Left forelimb (tissue), 1 donor: ENCODE measurements at regions not wholly inside any gene's neighbourhood (a gene's known extent, or its start where the extent isn't known, plus 50 kb on each side); places are given as distances from the start of the nearest gene placed in this dataset.
"Not testable (repeated sequence)": the region's sequence is repeated elsewhere in the genome, so short reads cannot be mapped to it uniquely, and the experiment has no call there.

ENCODE experiments used
- DNase-seq: peaks from one replicate; pipeline ENCODE4 v3.0.0-alpha.2; 2018; ENCODE audit warnings: low spot score

DNA sequence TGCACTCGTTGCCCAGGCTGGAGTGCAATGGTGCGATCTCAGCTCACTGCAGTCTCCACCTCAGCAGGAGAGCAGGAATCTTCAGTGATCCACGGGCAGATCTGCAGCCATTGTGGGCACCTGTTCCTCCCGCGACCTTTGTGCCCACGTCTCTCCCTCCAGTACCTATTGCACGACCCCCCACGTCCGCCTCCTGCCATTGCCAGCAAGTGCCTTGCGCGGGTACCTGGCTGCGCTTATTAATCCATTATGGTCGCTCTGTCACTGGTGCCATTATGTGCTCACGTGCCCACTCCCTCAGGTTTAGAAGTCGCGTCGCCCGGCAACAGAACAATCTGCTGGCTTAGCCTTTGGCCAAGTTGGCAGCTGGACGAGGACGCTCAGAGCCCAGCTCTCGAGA is 146.2 kb upstream of the C1QTNF3 start:
- not testable (repeated sequence) for DNase-seq

GRCh38 chr5:34189752-34190411 is 146.9 kb upstream of the C1QTNF3 start:
- DNase-seq, result peak; percentile 69

DNA sequence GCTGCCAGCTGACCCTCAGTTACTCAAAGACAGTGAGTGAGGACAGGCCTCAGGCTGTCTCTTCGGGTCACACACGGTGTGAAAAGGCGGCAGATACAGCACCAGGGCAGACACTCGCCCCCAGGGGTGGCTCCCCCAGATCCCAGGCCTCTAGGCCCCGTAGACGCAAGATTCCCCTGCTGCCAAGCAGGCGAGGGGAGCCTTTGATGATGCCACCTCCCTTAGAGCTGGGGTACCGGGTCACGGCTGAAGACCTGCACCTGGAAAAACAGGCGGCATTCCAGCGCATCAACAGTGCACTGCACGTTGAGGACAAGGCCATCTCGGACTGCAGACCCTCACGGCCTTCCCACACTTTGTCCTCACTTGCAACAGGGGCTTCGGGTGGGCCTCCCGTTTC is 147.5 kb upstream of the C1QTNF3 start:
- DNase-seq, result peak; percentile 75

GRCh38 chr5:34191279-34191744 is 148.3 kb upstream of the C1QTNF3 start:
- peak; percentile 79 for DNase-seq

- DNase-seq, result peak; percentile 82
Observed at GRCh38 chr5:34192064-34192922, 149.3 kb upstream of the C1QTNF3 start.

- not testable (repeated sequence) for DNase-seq
Observed at GRCh38 chr5:34192923-34193262, 149.9 kb upstream of the C1QTNF3 start.

DNA sequence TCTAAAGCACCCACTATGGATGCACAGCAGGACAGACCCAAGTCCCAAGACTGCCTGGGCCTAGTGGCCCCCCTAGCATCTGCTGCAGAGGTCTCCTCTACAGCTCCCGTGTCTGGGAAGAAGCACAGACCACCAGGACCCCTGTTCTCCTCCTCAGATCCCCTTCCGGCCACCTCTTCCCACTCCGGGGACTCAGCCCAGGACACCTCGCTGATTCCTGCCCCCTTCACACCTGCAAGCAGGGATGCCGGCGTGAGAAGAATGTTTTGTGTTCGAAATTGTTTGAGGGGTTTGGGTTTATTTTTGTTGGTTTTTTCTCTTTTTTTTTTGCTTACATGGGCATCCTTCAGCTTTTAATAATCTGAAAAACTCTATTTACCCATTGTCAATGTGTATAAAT is 150.3 kb upstream of the C1QTNF3 start:
- peak; percentile 36 for DNase-seq

- DNase-seq, result not testable (repeated sequence)
Observed at GRCh38 chr5:34193804-34194203, 150.8 kb upstream of the C1QTNF3 start.

GRCh38 chr5:34196091-34196490 is 153.1 kb upstream of the C1QTNF3 start:
- not testable (repeated sequence) for DNase-seq

DNA sequence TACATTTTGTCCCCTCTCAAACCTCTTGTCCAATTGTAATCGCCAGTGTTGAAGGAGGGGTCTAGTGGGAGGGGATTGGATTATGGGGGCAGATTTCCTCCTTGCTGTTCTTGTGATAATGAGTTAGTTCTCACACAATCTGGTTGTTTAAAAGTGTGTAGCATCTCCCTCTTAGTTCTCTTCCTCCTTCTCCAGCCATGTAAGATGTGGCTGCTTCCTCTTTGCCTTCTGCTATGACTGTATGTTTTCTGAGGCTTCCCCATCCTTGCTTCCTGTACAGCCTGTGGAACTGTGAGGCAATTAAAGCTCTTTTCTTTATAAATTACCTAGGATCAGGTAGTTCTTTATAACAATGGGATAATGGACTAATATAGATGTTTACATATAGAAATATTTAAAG is 162.3 kb upstream of the C1QTNF3 start:
- not testable (repeated sequence) for DNase-seq

DNA sequence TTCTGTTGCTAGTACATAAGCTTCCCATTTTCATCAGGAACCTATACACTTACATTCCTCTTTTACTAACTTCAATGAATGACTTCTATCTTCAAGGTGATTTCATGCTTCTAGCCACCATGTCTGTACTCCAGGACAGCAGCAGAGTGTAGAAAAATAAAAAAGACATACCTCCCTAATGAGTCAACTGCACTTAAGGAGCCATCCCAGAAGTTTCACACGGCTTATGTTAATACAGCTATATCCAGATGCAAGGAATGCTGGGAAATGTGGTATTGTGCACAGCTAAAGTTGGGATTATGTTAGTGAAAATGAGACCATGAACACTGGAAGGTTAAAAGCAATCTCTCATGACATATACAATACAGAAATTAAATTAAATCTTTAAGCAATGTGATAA is 174.4 kb upstream of the C1QTNF3 start:
- DNase-seq, result not testable (repeated sequence)

DNA sequence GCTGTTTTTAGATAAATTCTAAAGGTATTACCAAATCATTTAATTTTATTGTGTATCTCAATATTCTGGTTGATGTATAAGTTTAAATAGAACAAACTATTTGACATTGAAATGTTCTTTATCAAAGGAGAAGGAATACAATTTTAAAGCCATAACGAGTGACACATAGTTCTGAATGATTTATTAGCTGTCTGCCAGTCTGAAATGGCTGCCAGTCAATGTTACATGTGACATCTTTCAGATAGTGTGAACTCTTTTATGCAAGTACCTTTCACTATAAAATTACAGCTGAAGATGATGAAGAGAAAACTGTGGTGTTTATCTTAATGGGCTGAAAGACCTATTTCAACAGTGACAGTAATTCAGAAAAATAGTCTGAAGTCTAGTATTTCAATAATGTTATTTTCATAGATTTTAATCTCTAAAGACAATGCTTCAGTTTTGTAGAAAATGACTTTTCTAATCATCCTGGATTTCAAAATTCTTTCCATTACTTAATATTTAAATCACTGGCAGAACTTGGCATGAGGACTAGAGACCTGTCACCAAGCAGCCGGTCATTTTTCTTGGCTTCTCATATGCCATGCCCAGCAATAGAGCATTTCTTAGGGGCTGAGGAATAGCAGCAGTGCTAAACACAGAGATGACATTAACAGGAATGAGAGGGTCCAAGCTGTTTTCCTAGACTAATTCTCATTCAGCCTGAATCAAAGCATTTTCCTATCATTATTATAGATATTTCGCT is 178.5 kb upstream of the C1QTNF3 start:
- not testable (repeated sequence) for DNase-seq

DNA sequence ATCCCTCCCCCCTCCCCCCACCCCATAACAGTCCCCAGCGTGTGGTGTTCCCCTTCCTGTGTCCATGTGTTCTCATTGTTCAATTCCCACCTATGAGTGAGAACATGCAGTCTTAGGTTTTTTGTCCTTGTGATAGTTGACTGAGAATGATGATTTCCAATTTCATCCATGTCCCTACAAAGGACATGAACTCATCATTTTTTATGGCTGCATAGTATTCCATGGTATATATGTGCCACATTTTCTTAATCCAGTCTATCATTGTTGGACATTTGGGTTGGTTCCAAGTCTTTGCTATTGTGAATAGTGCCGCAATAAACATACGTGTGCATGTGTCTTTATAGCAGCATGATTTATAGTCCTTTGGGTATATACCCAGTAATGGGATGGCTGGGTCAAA is 180.1 kb upstream of the C1QTNF3 start:
- DNase-seq, result not testable (repeated sequence)

DNA sequence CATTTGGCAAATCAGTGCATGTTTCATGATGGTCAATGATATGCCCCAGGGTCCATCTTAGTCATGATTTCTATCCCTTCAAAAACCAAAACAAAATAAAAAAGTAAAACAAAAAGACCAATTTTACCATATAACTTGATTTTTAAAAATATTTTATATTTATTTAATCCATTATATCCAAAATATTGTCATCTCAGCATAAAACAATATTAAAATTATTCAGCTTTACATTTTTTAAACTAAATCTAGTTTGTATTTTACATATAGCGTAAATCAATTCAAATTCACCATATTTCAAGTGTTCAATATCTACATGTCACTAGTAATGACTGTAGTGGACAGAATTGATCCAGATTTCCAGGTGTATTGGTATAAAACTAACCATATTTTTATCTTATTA is 187.4 kb upstream of the C1QTNF3 start:
- DNase-seq, result not testable (repeated sequence)

DNA sequence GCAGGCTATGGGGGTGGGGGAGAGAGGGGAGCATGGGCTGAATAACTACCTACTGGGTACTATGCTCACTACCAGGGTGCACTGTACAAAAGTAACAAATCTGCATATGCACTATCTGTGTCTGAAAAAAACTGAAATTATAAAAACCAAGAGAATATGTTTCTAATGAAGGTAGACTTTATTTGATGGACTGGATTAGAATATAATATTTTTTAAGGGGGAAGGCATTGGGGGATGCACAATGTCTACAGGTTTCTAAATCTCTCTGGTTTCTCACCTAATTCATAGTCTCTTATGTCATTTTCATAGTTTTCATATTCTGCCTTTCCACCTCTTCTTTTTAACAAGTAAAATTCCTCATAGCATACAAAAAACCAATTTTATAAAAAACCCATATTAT is 200.8 kb upstream of the C1QTNF3 start:
- not testable (repeated sequence) for DNase-seq

DNA sequence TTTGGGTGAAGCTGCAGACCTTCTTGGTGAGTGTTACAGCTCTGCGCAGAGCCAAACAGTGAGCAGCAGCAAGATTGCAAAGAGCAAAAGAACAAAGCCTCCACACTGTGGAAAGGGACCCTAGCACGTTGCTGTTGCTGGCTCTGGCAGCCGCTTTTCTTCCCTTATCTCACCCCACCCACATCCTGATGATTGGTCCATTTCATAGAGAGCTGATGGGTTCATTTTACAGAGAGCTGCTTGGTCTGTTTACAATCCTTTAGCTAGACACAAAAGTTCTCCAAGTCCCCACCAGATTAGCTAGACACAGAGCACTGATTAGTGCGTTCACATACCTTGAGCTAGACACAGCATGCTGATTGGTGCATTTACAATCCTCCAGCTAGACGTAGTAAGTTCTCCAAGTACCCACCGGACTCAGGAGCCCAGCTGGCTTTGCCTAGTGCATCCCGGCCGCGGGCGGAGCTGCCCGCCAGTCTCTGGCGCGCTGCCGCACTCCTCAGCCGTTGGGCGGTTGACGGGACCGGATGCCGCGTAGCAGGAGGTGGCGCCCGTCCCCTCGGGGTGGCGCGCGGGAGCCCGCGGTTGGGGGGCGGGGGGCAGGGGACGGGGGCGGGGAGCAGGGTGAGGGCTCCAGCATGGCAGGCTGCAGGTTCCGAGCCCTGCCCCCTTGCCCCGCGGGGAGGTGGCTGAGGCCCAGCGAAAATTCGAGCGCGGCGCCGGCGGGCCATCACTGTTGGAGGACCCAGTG is 201.4 kb upstream of the C1QTNF3 start:
- DNase-seq, result peak; percentile 60

- not testable (repeated sequence) for DNase-seq
Observed at GRCh38 chr5:34245032-34245394, 202.0 kb upstream of the C1QTNF3 start.

DNA sequence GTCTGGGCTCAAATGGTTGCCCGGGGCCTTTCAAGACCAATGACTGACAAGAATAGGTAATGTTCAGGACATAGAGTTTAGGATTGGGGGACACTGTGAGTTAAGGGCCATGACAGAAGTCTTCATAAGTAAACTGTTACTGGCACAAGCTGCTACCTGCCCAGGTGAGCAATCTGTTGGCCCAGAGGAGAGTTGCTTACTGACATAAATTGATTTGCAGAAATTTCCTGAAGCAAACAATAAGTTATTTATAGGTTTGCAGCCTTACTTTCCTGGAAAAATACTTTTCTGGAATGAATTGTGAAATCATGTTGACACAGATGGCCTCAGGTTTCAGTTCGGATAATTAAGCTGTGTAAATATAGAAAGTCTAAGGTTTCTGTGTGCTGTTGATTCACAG is 202.8 kb upstream of the C1QTNF3 start:
- DNase-seq, result not testable (repeated sequence)

GRCh38 chr5:34258598-34258997 is 215.6 kb upstream of the C1QTNF3 start:
- DNase-seq, result not testable (repeated sequence)

- DNase-seq, result not testable (repeated sequence)
Observed at GRCh38 chr5:34261020-34261419, 218.0 kb upstream of the C1QTNF3 start.

GRCh38 chr5:34266151-34266550 is 223.1 kb upstream of the C1QTNF3 start:
- not testable (repeated sequence) for DNase-seq

DNA sequence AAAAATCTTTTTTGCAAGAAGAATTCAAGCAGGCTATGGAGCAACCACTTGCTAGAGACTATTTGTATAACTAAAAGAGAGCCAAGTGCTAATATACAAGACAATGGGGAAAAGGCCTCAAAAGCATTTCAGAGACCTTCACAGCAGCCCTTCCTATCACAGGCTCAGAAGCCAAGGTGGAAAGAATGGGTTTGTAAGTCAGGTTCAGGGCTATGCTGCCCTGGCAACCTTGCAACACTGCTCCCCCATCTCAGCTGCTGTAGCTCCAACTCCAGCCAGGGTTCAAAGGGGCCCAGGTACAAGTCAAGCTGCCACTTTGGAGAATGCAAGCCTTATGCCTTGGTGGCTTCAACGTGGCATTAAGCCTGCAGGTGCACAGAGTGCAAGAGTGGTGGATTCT is 253.7 kb upstream of the C1QTNF3 start:
- not testable (repeated sequence) for DNase-seq
